CD14-positive monocyte (primary cell): ENCODE measurements at regions not wholly inside any gene's neighbourhood (a gene's known extent, or its start where the extent isn't known, plus 50 kb on each side); places are given as distances from the start of the nearest gene placed in this dataset.

Experiments used
- DNase-seq, 3 donors: peaks; one replicate each; pipeline ENCODE4 v3.0.0-alpha.2; 2011 to 2022
- H2AFZ ChIP-seq: 2 replicates; pipeline ENCODE4 v1.6.0; 2012; ENCODE audit warnings: mild to moderate bottlenecking, low read depth, low read length, inconsistent platforms; ENCODE audit not compliant: insufficient read depth, poor library complexity, severe bottlenecking
- H3K27ac ChIP-seq, 2 donors: 1 replicate in 1 of 2; 2 replicates in 1 of 2; pipeline ENCODE4 v1.5.1; 2012 to 2013; ENCODE audit warnings: low read length in 2 of 2, control low read depth in 1 of 2, inconsistent platforms in 1 of 2, low read depth in 1 of 2, mild to moderate bottlenecking in 1 of 2
- H3K27me3 ChIP-seq, 2 donors: one replicate each; pipeline versions ENCODE4 v1.6.0 to v1.6.1; 2011 to 2013; ENCODE audit warnings: low read length in 2 of 2; ENCODE audit not compliant: control insufficient read depth in 2 of 2, insufficient read depth in 2 of 2
- H3K36me3 ChIP-seq, 2 donors: replicated peaks in 1 of 2; 1 replicate in 1 of 2; 2 replicates in 1 of 2; pipeline versions ENCODE4 v1.5.1 to v1.6.1; 2012 to 2013; ENCODE audit warnings: low read length in 2 of 2, control low read depth in 1 of 2, inconsistent platforms in 1 of 2, mild to moderate bottlenecking in 1 of 2; ENCODE audit not compliant: insufficient read depth in 2 of 2, control insufficient read depth in 1 of 2
- H3K4me1 ChIP-seq, 2 donors: 1 replicate in 1 of 2; 2 replicates in 1 of 2; pipeline versions ENCODE4 v1.5.1 to v1.6.1; 2012 to 2013; ENCODE audit warnings: low read length in 2 of 2, control low read depth in 1 of 2, inconsistent platforms in 1 of 2, mild to moderate bottlenecking in 1 of 2, moderate library complexity in 1 of 2; ENCODE audit not compliant: insufficient read depth in 2 of 2, control insufficient read depth in 1 of 2
- H3K4me2 ChIP-seq: replicated peaks from 2 replicates; pipeline ENCODE3; 2012; ENCODE audit warnings: low read length, moderate library complexity, mild to moderate bottlenecking; ENCODE audit not compliant: poor library complexity, severe bottlenecking; ENCODE audit errors: extremely low read depth
- H3K4me3 ChIP-seq, 3 experiments: fragments of 200-600 bp in 1 of 3; sonication (generic) in 1 of 3; replicated peaks in 1 of 3; 1 replicate in 2 of 3; 2 replicates in 1 of 3; pipeline ENCODE4 v1.5.1; 2011 to 2013; ENCODE audit warnings: low read length in 3 of 3, mild to moderate bottlenecking in 3 of 3, control low read depth in 2 of 3, low read depth in 2 of 3, inconsistent platforms in 1 of 3, moderate library complexity in 1 of 3
- H3K79me2 ChIP-seq: 2 replicates; pipeline ENCODE4 v1.6.0; 2012; ENCODE audit warnings: mild to moderate bottlenecking, control low read depth, inconsistent platforms, low read length, moderate library complexity; ENCODE audit not compliant: insufficient read depth
- H3K9ac ChIP-seq: 2 replicates; pipeline ENCODE4 v1.6.0; 2017; ENCODE audit warnings: low read length, mild to moderate bottlenecking; ENCODE audit not compliant: insufficient read depth, poor library complexity, severe bottlenecking
- H3K9me3 ChIP-seq, 2 donors: replicated peaks in 1 of 2; 1 replicate in 1 of 2; 2 replicates in 1 of 2; pipeline versions ENCODE4 v1.5.1 to v1.6.1; 2012 to 2013; ENCODE audit warnings: low read length in 2 of 2, control low read depth in 1 of 2; ENCODE audit not compliant: control insufficient read depth in 1 of 2, insufficient read depth in 1 of 2
- H4K20me1 ChIP-seq: 2 replicates; pipeline ENCODE4 v1.6.0; 2012; ENCODE audit warnings: mild to moderate bottlenecking, low read length, control low read depth, moderate library complexity; ENCODE audit not compliant: insufficient read depth
- H3K27ac Mint-ChIP-seq, 7 donors: one replicate each; pipeline ENCODE4 v1.8.0; 2020; ENCODE audit warnings: mild to moderate bottlenecking in 7 of 7, mixed read lengths in 7 of 7, moderate library complexity in 6 of 7, inconsistent platforms in 2 of 7
- H3K27me3 Mint-ChIP-seq, 3 donors: one replicate each; pipeline ENCODE4 v1.8.0; 2021 to 2022; ENCODE audit warnings: low read depth in 3 of 3, mild to moderate bottlenecking in 3 of 3, mixed read lengths in 3 of 3, moderate library complexity in 3 of 3, inconsistent platforms in 1 of 3
- H3K36me3 Mint-ChIP-seq, 2 donors: one replicate each; pipeline ENCODE4 v1.8.0; 2020; ENCODE audit warnings: mixed read lengths in 2 of 2, inconsistent platforms in 1 of 2, mild to moderate bottlenecking in 1 of 2
- H3K4me1 Mint-ChIP-seq: one replicate; pipeline ENCODE4 v1.8.0; 2020; ENCODE audit warnings: mild to moderate bottlenecking, mixed read lengths
- H3K4me3 Mint-ChIP-seq, 2 donors: one replicate each; pipeline ENCODE4 v1.8.0; 2020; ENCODE audit warnings: mild to moderate bottlenecking in 2 of 2, mixed read lengths in 2 of 2, moderate library complexity in 1 of 2
- H3K9me3 Mint-ChIP-seq, 7 donors: one replicate each; pipeline ENCODE4 v1.8.0; 2020 to 2022; ENCODE audit warnings: mixed read lengths in 7 of 7, mild to moderate bottlenecking in 6 of 7, moderate library complexity in 6 of 7, inconsistent platforms in 2 of 7
- CTCF ChIP-seq: fragments of 200-600 bp; IDR thresholded peaks from one replicate; pipeline ENCODE4 v1.8.0; 2022; ENCODE audit warnings: antibody characterized with exemption, mild to moderate bottlenecking
- WGBS: methylation state at CpG from one replicate; pipeline ENCODE4 v1.1.5; 2013; ENCODE audit warnings: missing lambda C conversion rate; ENCODE audit not compliant: insufficient coverage; 5-methylcytosine and 5-hydroxymethylcytosine counted together
- intact Hi-C, 2 donors: fragments of 100-400 bp; cut with micrococcal nuclease; formaldehyde crosslinking; loops; one replicate each; pipeline versions ENCODE4 v1.15.0 to v1.15.1; 2023

GRCh38 chr11:69567951-69568808 is 72.8 kb upstream of the CCND1 start:
- peak overlapping the region in 1 of 7 donors; percentile 40 for H3K27ac Mint-ChIP-seq

GRCh38 chr11:69568809-69569097 is 72.2 kb upstream of the CCND1 start:
- Mint-ChIP-seq H3K4me3 (no peak overlapping the region), H3K36me3 (no peaks in the 10 kb centered on the region), H3K27me3 (peaks cover 3 to 4% (median 4%) of the 10 kb centered on the region in 3 donors), H3K27ac (no peak overlapping the region), H3K9me3 (peaks cover 0 to 13% (median 7%) of the 10 kb centered on the region in 7 donors), H3K4me1 (no peaks in the 10 kb centered on the region)
- H3K27ac ChIP-seq = no peak overlapping the region
- H4K20me1 ChIP-seq = no peaks in the 10 kb centered on the region
- H3K9ac ChIP-seq = no peak overlapping the region
- H2AFZ ChIP-seq = no peak overlapping the region
- no peaks in the 10 kb centered on the region for H3K79me2 ChIP-seq
- H3K4me2 ChIP-seq = no peak overlapping the region
- no peaks in the 10 kb centered on the region for H3K36me3 ChIP-seq
- DNase-seq = no peak
- H3K4me3 ChIP-seq = no peak overlapping the region
- TF ChIP-seq CTCF = no peak
- no peaks in the 10 kb centered on the region for H3K27me3 ChIP-seq
- intact Hi-C loops = no loop called here
- no peaks in the 10 kb centered on the region for H3K4me1 ChIP-seq
- no peaks in the 10 kb centered on the region for H3K9me3 ChIP-seq
- WGBS = 64% methylated on average over 4 of the region's 4 CpGs

More at GRCh38 chr11:69567951-69568808, 72.8 kb upstream of the CCND1 start:
- Histone ChIP-seq H3K4me1 (no peaks in the 10 kb centered on the region), H3K9me3 (no peaks in the 10 kb centered on the region), H4K20me1 (no peaks in the 10 kb centered on the region), H3K36me3 (no peaks in the 10 kb centered on the region), H3K27me3 (no peaks in the 10 kb centered on the region), H3K79me2 (no peaks in the 10 kb centered on the region), H3K27ac (no peak overlapping the region), H3K9ac (no peak overlapping the region), H3K4me2 (no peak overlapping the region), H2AFZ (no peak overlapping the region), H3K4me3 (no peak overlapping the region)
- no peaks in the 10 kb centered on the region for H3K36me3 Mint-ChIP-seq
- DNase-seq = no peak
- H3K27me3 Mint-ChIP-seq = peaks cover 3 to 4% (median 4%) of the 10 kb centered on the region in 3 donors
- H3K4me3 Mint-ChIP-seq = no peak overlapping the region
- WGBS = 96% methylated on average over 18 of the region's 18 CpGs
- intact Hi-C loops = no loop called here
- no peak for TF ChIP-seq CTCF
- H3K9me3 Mint-ChIP-seq = peaks cover 0 to 13% (median 7%) of the 10 kb centered on the region in 7 donors
- no peaks in the 10 kb centered on the region for H3K4me1 Mint-ChIP-seq
